T follicular helper cell (primary cell): ENCODE measurements at regions not wholly inside any gene's neighbourhood (a gene's known extent, or its start where the extent isn't known, plus 50 kb on each side); places are given as distances from the start of the nearest gene placed in this dataset.

Experiments used
- DNase-seq: peaks from one replicate; pipeline ENCODE4 v3.0.0-alpha.2; 2020; ENCODE audit warnings: low read depth

- DNase-seq, result no peak
Measured at GRCh38 chr1:87437663-87438295, 109.1 kb downstream of the LMO4 start.

GRCh38 chr1:87439821-87440220 lies 111.1 kb downstream of the LMO4 start:
- DNase-seq, result no peak

DNA sequence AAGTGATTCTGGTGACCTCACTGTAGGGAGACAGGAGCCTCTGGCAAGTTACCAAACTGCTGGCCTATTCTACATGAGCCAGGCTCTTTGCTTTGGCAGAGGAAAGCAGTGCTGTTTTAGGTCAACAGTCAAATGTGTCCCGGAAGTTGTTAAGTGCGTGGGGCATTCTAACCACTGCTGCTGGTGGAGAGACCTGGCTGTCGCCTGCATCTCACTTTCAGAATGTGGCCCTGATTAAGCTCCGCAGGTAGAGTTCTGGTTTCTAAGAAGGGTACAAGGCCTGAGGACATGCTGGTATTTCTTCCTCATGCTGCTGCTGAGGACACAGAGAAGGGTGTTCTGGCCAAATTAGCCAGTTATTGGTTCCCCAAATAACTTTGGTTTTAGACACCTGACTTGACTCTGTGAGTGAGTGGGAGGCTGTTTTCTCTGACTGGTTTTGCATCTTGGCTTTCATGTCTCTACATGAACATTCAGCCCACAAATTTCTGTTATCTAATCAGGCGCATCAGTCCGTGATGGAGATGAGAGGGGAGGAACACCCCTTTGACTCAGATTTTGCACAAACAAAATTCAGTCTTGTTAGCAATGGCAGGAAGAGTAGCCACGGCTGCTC lies 120.8 kb downstream of the LMO4 start:
- no peak for DNase-seq

DNA sequence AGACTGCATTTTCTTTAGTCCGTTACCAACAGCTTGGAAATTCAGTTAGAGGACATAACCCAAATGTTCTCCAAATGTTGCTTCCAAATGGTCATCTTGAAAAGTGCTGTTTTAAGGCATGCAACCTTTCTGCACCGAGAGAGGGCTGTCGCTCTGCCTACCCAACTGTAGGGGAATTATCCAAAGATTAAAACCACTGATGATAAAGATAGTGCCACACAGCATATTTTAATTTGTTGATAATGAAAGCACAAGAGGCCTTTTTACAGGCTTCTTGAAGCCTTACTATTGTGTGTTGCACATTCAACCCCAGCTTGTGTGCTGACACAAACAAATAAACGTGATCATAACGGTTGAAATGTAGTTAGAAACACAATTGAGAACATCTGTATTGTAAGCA lies 121.5 kb downstream of the LMO4 start:
- no peak for DNase-seq

DNA sequence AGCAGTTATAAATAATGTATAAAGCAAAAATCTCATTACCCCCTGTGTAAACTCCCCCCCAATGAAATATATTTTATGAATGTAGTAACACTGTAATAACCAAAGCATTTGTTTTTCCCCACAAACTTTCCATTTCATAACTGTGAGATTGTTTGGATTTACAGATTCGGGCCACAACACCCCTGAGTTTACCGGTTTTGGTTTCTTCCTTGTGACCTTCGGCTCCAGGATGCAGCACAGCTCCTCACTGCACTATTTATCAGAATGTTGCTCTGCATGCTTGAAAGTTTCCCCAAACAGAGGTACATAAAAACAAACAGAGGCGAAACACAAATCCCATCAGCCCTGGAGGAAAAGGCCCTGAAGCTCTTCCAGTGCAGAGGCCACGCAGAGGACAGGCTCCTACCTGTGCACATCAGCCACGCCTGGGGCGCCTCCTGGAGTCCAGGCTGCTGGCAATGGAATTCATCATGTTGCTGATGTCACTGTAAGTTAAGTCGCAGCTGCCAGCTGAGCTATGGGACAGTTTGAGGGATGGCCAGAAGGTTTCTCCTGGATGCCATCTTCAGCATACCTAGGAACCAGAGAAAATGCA lies 122.0 kb downstream of the LMO4 start:
- DNase-seq, result no peak

- DNase-seq, result no peak
Measured at GRCh38 chr1:87451229-87451920, 122.7 kb downstream of the LMO4 start.

- DNase-seq, result no peak
Measured at GRCh38 chr1:87452648-87453047, 124.0 kb downstream of the LMO4 start.

DNA sequence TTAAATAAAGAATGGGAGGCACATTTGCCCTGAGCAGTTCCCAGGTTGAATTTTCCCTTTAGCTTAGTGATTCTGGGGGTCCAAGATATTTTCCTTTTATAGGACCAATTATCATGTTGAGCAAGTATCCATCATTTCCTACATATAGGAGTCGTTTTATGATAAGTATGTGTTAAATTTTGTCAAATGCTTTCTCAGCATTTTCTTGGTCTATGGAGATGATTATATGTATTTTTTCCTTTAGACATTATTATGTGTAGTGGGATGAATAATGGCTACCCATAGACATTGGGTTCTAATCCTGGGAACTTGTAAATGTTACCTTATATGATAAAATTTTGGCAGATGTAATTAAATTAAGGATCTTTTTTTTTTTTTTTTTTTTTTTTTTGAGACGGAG lies 128.7 kb downstream of the LMO4 start:
- DNase-seq, result no peak

DNA sequence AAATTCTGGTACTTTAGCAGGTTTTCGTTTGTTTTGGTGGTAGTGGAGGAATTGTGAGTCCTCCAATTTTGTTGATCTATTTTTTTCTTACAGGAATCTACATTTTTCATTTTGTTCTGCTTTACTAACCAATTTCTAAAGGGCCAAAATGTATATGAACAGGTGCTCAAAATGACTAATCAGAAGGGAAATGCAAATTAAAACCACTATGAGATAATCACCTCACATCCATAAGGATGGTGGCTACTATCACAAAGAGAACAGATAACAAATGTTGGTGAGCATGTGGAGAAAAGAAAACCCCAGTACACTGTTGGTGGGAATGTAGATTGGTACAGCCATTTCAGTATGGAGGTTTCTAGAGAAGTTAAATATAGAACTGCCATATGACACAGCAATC lies 134.2 kb downstream of the LMO4 start:
- DNase-seq, result no peak

GRCh38 chr1:87464022-87464490 lies 135.4 kb downstream of the LMO4 start:
- no peak for DNase-seq

GRCh38 chr1:87466621-87467020 lies 137.9 kb downstream of the LMO4 start:
- DNase-seq, result no peak

- no peak for DNase-seq
Measured at GRCh38 chr1:87472716-87473115, 144.0 kb downstream of the LMO4 start.

GRCh38 chr1:87473203-87473661 lies 144.6 kb downstream of the LMO4 start:
- no peak for DNase-seq

- DNase-seq, result no peak
Measured at GRCh38 chr1:87474098-87474497, 145.4 kb downstream of the LMO4 start.

GRCh38 chr1:87478231-87478630 lies 149.6 kb downstream of the LMO4 start:
- DNase-seq, result no peak

GRCh38 chr1:87495147-87495546 lies 166.5 kb downstream of the LMO4 start:
- DNase-seq, result no peak

GRCh38 chr1:87495870-87496269 lies 167.2 kb downstream of the LMO4 start:
- DNase-seq, result no peak

DNA sequence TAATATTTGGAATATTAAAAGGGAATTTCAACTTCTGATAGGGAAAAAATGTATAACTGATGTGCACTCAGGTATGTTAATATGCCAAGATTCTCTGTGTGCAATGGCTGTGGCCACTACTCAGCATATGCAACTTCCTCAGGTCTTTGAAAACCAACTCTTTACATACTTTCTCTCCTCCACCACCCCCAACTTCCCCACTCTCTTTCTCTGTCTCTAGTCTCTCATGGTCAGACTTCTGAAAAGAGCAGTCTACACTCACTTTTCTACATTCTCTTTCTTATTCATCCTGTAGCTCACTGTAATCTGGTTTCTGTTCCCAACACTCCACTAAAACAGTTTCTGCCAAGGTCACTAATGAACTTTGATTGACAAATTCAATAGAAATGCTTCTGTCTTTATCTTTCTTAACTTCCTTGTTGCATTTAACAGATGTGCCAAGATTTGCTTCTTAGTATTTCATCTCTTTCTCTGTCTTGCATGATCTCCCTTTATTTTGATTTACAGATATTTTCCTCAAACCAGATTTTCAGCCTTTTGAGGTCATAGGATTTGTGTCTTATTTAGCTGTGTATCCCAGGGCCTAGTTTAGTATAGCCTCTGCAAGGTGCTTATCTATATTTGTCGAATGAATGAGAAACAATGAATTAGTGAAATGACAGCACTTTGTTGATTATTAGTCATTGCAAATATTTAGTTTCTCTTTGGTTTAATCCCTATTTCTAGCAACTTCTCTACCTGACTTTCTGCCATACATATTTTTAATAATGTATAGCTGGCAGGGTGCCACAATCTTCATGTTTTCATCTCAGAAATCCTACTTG lies 168.9 kb downstream of the LMO4 start:
- no peak for DNase-seq

DNA sequence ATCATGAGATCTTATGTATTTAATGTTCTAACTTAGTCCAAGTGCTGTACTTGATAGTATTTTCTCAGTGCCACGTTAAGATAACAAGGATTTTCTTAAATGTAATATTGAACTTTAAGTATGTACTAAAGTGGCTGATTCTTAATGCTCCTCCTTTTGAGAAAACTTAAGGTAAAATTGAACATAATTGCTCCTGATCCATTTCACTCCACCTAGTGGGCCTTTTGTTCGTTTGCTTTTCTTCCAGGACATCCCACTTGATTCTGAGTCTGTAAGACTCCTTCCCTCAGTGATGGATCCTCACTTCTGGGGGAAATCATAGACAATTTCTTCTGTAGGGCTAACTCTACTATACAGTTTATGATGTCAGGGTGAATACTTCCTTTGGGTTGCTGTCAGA lies 173.1 kb downstream of the LMO4 start:
- DNase-seq, result no peak

GRCh38 chr1:87505391-87505983 lies 176.8 kb downstream of the LMO4 start:
- DNase-seq, result no peak

DNA sequence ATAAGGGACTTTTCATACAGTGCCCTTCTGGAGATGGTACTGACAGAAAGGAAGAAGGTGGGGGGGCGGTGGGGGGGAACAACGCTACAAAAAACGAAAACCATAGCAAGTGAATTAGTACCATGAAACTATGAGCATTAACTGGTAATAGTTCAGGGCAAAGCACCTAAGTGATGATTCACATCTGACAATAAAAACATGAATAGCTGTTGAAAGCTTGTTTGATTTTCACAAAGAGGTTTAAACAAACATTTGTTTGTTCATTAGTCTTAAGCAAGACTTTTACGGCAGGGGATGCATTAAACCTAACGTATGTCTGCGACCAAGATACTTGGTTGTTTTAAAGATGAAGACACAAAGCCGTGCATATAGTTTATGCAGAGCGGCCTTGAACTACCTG lies 177.5 kb downstream of the LMO4 start:
- no peak for DNase-seq
